Neutrophil (primary cell): ENCODE measurements at regions not wholly inside any gene's neighbourhood (a gene's known extent, or its start where the extent isn't known, plus 50 kb on each side); places are given as distances from the start of the nearest gene placed in this dataset.
"Not testable (repeated sequence)": the region's sequence is repeated elsewhere in the genome, so short reads cannot be mapped to it uniquely, and the experiment has no call there.

Experiments used
- H3K27ac ChIP-seq: fragments of 200-600 bp; sonication (generic); 2 replicates; pipeline ENCODE4 v1.5.1; 2016; ENCODE audit warnings: mild to moderate bottlenecking, moderate library complexity
- H3K27me3 ChIP-seq: fragments of 200-600 bp; sonication (generic); 2 replicates; pipeline ENCODE4 v1.6.0; 2016; ENCODE audit warnings: mild to moderate bottlenecking
- H3K36me3 ChIP-seq: fragments of 200-600 bp; sonication (generic); 2 replicates; pipeline ENCODE4 v1.5.1; 2017
- H3K4me1 ChIP-seq, 2 experiments: fragments of 200-600 bp in 1 of 2; sonication (generic) in 1 of 2; 1 replicate in 1 of 2; 2 replicates in 1 of 2; pipeline versions ENCODE4 v1.5.1 to v1.6.1; 2013 to 2016; ENCODE audit warnings: low read depth in 1 of 2, low read length in 1 of 2, mild to moderate bottlenecking in 1 of 2, moderate library complexity in 1 of 2; ENCODE audit not compliant: control insufficient read depth in 1 of 2, insufficient read depth in 1 of 2
- H3K4me3 ChIP-seq, 2 experiments: fragments of 200-600 bp in 1 of 2; sonication (generic) in 1 of 2; 1 replicate in 1 of 2; 2 replicates in 1 of 2; pipeline ENCODE4 v1.5.1; 2013 to 2016; ENCODE audit warnings: low read depth in 1 of 2, low read length in 1 of 2, mild to moderate bottlenecking in 1 of 2, moderate library complexity in 1 of 2
- H3K9me3 ChIP-seq: fragments of 200-600 bp; sonication (generic); 2 replicates; pipeline ENCODE4 v1.5.1; 2016
- CTCF ChIP-seq: fragments of 200-600 bp; sonication (generic); IDR thresholded peaks from 2 replicates; pipeline ENCODE4 v1.5.1; 2016; ENCODE audit warnings: antibody characterized with exemption

GRCh38 chr5:126054577-126055347, 368.4 kb upstream of the GRAMD2B start:
- Histone ChIP-seq H3K4me1 (no peaks in the 10 kb centered on the region), H3K27ac (no peak overlapping the region), H3K36me3 (no peaks in the 10 kb centered on the region), H3K4me3 (no peak overlapping the region), H3K27me3 (no peaks in the 10 kb centered on the region), H3K9me3 (no peaks in the 10 kb centered on the region)
- TF ChIP-seq CTCF = no peak

- Histone ChIP-seq H3K4me1 (no peaks in the 10 kb centered on the region), H3K27me3 (no peaks in the 10 kb centered on the region), H3K27ac (no peak overlapping the region), H3K4me3 (no peak overlapping the region), H3K9me3 (no peaks in the 10 kb centered on the region), H3K36me3 (no peaks in the 10 kb centered on the region)
- TF ChIP-seq CTCF = no peak
These were observed 367.9 kb upstream of the GRAMD2B start for GRCh38 chr5:126055348-126055729.

- Histone ChIP-seq H3K36me3 (no peaks in the 10 kb centered on the region), H3K4me3 (no peak overlapping the region), H3K9me3 (no peaks in the 10 kb centered on the region), H3K27ac (no peak overlapping the region), H3K4me1 (no peaks in the 10 kb centered on the region), H3K27me3 (no peaks in the 10 kb centered on the region)
- no peak for TF ChIP-seq CTCF
These were observed 366.9 kb upstream of the GRAMD2B start for GRCh38 chr5:126056352-126056751.

- no peak overlapping the region for H3K27ac ChIP-seq
- H3K9me3 ChIP-seq = no peaks in the 10 kb centered on the region
- no peak overlapping the region for H3K4me3 ChIP-seq
- no peak for TF ChIP-seq CTCF
- no peaks in the 10 kb centered on the region for H3K36me3 ChIP-seq
- H3K27me3 ChIP-seq = no peaks in the 10 kb centered on the region
- H3K4me1 ChIP-seq = no peaks in the 10 kb centered on the region
These were observed 366.2 kb upstream of the GRAMD2B start for GRCh38 chr5:126056851-126057622.

- H3K4me3 ChIP-seq, H3K27me3 ChIP-seq, H3K9me3 ChIP-seq, H3K36me3 ChIP-seq, H3K27ac ChIP-seq, H3K4me1 ChIP-seq: not testable (repeated sequence)
These were observed 364.8 kb upstream of the GRAMD2B start for GRCh38 chr5:126058392-126058791.
